ENCODE measurements at regions not wholly inside any gene's neighbourhood (a gene's known extent, or its start where the extent isn't known, plus 50 kb on each side); places are given as distances from the start of the nearest gene placed in this dataset.

GRCh38 chr13:106836186-106836802, 268.4 kb upstream of the ARGLU1 start:
- no peak for DNase-seq

GRCh38 chr13:106835477-106835876, 267.5 kb upstream of the ARGLU1 start:
- DNase-seq: no peak

- no peak for DNase-seq
Observed at GRCh38 chr13:106821979-106822378, 254.0 kb upstream of the ARGLU1 start.

GRCh38 chr13:106819413-106820180, 251.7 kb upstream of the ARGLU1 start:
- no peak for DNase-seq

DNA sequence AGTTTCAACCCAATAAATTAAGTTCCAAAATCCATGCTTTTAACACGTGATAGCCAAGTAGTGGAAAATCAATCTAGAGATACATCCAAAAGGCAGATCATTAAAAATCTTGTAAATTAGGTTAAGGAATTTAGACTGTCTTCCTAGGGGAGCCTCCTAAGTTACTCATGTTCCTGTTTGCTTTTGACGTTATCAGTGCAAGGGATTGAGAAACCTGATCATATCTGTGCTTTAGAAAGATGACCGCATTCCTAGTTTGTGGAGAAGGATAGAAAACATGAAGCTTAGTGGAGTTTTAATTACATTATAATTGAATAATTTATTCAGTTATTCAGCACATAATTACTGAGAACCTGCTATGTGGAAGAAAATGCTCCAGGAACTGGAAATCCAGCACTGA, 251.0 kb upstream of the ARGLU1 start:
- no peak for DNase-seq

DNA sequence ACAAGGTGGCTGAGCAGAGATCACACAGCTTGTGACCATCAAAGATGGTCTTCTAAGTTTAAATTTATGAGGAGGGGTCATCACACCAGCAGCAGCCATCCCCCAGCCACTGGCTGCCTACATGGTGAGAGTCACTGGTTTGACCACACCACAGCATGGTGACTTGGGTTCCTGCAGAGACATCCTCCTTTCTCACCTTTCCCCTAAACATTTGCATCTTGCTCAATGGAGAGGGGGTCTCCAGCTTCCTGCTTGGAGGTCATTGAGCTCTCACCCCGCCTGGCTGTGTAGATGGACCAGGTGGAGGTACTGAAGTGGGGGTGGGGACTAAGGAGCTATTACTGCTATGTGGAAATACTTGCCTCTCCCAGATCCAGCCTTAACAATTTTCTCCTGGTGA, 247.6 kb upstream of the ARGLU1 start:
- DNase-seq: no peak

GRCh38 chr13:106814463-106814862, 246.5 kb upstream of the ARGLU1 start:
- DNase-seq: no peak

DNA sequence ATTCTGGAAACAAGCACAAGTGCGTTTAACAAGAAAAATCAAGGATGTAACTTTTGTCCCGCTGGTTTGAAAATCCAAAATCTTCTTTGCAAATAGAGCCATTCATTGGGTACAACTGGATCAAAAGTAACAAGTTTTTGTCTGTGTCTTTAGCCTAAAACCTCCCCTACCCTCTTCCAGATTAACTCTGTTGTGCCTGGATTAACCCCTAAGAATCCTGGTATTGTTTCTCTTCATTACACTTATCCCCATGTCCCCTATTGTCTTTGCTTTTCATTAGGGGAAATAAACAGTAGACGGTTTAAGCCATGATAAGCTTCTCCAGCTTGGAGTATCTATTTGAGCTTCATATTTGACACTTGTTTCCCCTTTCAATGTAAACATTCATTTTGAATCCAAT, 242.1 kb upstream of the ARGLU1 start:
- DNase-seq: no peak

DNA sequence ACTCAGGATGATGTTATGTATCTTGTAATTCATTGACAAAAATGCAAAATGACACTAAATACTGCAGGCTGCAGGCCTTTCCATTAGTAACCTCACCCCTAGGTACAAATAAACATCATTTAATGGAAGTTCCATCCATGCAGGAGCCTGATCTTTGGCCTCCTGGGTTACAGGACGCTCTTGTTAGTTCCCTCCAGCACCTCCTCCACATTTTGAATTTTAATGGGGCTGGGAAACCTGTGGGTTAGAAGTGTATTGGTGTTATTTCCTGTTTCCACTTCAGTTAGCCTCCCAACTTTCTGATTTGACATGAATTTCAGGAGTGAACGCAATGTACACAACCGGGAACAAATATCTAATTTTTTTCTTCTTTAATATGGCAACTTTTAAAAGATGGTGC, 237.1 kb upstream of the ARGLU1 start:
- DNase-seq: no peak

- no peak for DNase-seq
Observed at GRCh38 chr13:106802917-106803316, 235.0 kb upstream of the ARGLU1 start.

GRCh38 chr13:106799781-106800335, 231.9 kb upstream of the ARGLU1 start:
- no peak for DNase-seq

GRCh38 chr13:106797081-106797640, 229.2 kb upstream of the ARGLU1 start:
- no peak for DNase-seq

GRCh38 chr13:106796280-106797047, 228.5 kb upstream of the ARGLU1 start:
- no peak for DNase-seq

DNA sequence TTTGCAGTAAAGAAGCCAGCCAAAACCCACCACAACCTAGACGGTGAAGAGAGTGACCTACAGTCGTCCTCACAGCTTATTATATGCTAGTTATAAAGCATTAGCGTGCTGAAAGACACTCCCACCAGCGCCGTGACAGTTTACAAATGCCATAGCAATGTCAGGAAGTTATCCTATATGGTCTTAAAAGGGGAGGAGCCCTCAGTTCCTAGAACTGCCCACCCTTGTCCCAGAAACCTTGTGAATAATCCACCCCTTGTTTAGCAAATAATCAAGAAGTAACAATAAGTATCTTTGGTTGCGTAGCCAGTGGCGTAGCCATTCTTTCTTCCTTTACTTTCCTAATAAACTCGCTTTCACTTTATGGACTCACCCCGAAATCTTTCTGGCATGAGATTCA, 227.9 kb upstream of the ARGLU1 start:
- DNase-seq: no peak

GRCh38 chr13:106794117-106794516, 226.2 kb upstream of the ARGLU1 start:
- DNase-seq: no peak

DNA sequence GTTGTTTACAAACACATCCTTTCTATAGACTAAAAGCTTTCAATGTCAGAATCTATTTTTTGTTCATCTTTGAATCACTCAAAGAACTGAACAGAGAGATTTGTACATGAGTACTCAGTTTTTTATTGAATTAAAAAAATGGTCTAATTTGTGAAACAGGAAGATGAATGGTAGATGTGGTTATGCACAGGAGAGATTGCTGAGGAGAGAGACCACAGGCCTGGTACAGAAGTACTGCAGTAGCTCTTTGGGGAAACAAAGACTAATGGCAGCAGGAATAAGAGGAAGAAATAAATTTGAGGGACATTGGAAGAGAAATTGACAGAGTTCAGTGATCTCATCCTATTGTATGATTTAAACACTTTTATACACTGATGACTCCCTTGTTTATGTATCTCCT, 222.0 kb upstream of the ARGLU1 start:
- DNase-seq: no peak

GRCh38 chr13:106786006-106786563, 218.1 kb upstream of the ARGLU1 start:
- no peak for DNase-seq

DNA sequence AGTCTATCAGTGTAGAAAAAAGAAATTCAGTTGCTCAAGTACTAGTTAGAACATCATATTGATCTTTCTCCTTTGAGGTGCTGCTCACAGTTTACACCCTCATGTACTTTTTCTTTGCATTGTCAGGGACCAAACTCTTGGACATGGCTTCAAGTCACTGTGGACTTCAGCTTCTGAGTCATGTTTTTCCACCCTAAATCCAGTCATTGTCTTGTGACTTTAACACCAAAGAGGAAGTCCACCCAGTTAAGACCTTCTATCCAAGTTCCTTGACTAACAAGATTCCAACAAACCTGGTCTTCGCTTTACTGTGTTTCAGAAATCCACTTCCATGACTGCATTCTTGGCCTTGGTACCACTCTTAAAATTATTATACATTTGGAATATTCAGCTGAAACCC, 206.7 kb upstream of the ARGLU1 start:
- DNase-seq: no peak

GRCh38 chr13:106772006-106772601, 204.2 kb upstream of the ARGLU1 start:
- no peak for DNase-seq

GRCh38 chr13:106768991-106769390, 201.1 kb upstream of the ARGLU1 start:
- no peak for DNase-seq

DNA sequence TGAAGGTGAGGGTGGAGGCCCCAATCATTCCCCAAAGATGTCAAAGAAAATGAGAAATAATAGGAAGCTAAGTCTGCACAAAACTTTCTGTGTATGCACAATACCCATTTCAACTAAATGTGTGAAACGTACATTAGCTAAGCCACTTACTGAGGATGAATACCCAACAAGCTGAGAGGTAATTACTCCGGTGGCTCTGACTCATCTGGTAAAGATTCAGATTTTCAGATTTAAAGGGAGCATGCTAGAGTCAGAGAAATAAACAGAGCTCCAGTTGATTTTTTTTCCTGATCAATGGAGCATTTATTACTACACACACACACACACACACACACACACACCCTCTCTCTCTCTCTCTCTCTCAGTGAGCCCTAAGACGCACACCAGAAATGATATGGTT, 194.8 kb upstream of the ARGLU1 start:
- DNase-seq: no peak

DNA sequence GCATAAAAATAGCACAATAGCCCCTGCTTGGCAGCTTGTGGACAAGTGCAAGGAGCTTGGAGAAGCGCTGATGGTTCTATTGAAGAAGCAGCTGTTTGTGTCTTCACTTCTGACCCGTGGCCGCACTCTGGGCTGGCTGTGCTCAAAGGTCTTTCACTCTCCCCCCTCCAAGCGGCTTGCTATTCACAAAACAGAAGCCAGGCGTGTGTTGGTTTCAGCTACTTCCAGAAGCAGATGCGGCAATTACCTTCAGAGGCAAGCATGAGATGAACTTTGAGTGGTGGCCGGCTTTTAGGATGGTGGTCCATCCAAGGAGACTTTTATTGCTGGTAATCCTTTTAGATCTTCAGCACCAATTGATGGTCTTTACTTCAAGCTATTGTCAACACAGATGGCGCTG, 188.5 kb upstream of the ARGLU1 start:
- no peak for DNase-seq

DNA sequence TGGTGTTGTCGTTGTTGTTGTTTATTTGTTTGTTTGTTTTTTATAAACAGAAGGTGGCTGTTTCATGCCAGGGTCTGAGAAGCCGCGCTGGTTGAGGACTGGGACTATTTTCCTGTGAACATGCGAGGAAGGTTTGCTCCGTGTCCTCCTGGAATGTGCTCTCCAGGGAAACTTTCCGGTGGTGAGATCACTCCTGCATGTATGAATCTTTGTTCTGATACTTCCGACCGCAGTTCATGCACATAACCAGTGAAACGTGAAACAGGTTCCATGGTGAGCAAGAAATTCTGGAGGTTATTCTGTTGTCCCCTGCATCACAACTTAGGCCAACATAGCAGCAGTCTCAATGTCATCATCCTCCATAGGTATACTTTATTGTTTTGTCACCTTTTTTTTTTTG, 187.6 kb upstream of the ARGLU1 start:
- DNase-seq: no peak
